ENCODE measurements at regions not wholly inside any gene's neighbourhood (a gene's known extent, or its start where the extent isn't known, plus 50 kb on each side); places are given as distances from the start of the nearest gene placed in this dataset.
"Not testable (repeated sequence)": the region's sequence is repeated elsewhere in the genome, so short reads cannot be mapped to it uniquely, and the experiment has no call there.

GRCh38 chr6:167707686-167708500 is 118.8 kb upstream of the AFDN start:
- H3K4me3 ChIP-seq (ENCODE audit: control insufficient read depth, low read depth, low read length): no peak overlapping the region
- no peak for TF ChIP-seq CTCF (conservative IDR thresholded peaks at IDR 0.05; ENCODE audit: control insufficient read depth, insufficient read depth, low read depth, low read length)
- DNase-seq (ENCODE audit: low read depth): no peak

- no peak overlapping the region for H3K4me3 ChIP-seq (ENCODE audit: control insufficient read depth, low read depth, low read length)
- TF ChIP-seq CTCF (conservative IDR thresholded peaks at IDR 0.05; ENCODE audit: control insufficient read depth, insufficient read depth, low read depth, low read length): no peak
- no peak for DNase-seq (ENCODE audit: low read depth)
Observed at GRCh38 chr6:167708501-167709094, 118.1 kb upstream of the AFDN start.

DNA sequence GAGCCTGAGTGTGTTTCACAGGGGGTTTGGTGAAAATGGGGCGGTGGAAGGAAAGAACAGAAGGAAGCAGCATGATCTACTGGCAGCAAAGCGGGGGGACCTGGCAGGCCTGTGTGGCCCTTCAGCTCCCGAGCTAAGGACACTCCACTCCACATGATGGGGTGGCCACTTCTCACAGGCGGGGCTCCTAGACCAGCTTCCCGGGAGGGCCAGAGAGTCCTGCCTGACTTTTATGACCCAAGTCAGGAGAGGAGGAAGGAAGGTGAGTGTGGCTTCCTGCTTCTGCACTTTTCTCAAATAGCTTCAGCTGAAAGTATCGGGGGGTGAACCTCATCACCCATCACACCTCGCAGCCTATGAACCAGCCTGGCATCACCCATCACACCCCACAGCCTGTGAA is 117.5 kb upstream of the AFDN start:
- DNase-seq (ENCODE audit: low read depth): no peak
- no peak overlapping the region for H3K4me3 ChIP-seq (ENCODE audit: control insufficient read depth, low read depth, low read length)
- TF ChIP-seq CTCF (conservative IDR thresholded peaks at IDR 0.05; ENCODE audit: control insufficient read depth, insufficient read depth, low read depth, low read length): no peak

GRCh38 chr6:167709776-167710336 is 116.9 kb upstream of the AFDN start:
- not testable (repeated sequence) for H3K4me3 ChIP-seq (ENCODE audit: control insufficient read depth, low read depth, low read length)

GRCh38 chr6:167710363-167710920 is 116.3 kb upstream of the AFDN start:
- no peak for DNase-seq (ENCODE audit: low read depth)
- no peak for TF ChIP-seq CTCF (conservative IDR thresholded peaks at IDR 0.05; ENCODE audit: control insufficient read depth, insufficient read depth, low read depth, low read length)
- H3K4me3 ChIP-seq (ENCODE audit: control insufficient read depth, low read depth, low read length): no peak overlapping the region

More at GRCh38 chr6:167709776-167710336, 116.9 kb upstream of the AFDN start:
- DNase-seq (ENCODE audit: low read depth): not testable (repeated sequence)

- no peak for DNase-seq (ENCODE audit: low read depth)
- no peak for TF ChIP-seq CTCF (conservative IDR thresholded peaks at IDR 0.05; ENCODE audit: control insufficient read depth, insufficient read depth, low read depth, low read length)
- H3K4me3 ChIP-seq (ENCODE audit: control insufficient read depth, low read depth, low read length): no peak overlapping the region
Observed at GRCh38 chr6:167711211-167711610, 115.5 kb upstream of the AFDN start.

Data from fibroblast of mammary gland (primary cell).